HEK293 (cell line): ENCODE measurements at regions not wholly inside any gene's neighbourhood (a gene's known extent, or its start where the extent isn't known, plus 50 kb on each side); places are given as distances from the start of the nearest gene placed in this dataset.
A peak's percentile ranks its signal among the peaks of the same experiment; 100 is the strongest.

Experiments used
- CTCF ChIA-PET: fragments of 350-600 bp; formaldehyde crosslinking; extraction: SDS; loops from one replicate; lab custom pipeline; 2021; ENCODE audit warnings: antibody characterized with exemption; lab: Yijun Ruan, JAX
- POLR2A ChIA-PET: fragments of 300-600 bp; formaldehyde crosslinking; extraction: SDS; loops from one replicate; lab custom pipeline; 2020; ENCODE audit warnings: antibody characterized with exemption, inconsistent platforms; lab: Yijun Ruan, JAX
- H3K27ac ChIP-seq: fragments of 200-500 bp; sonication (Bioruptor generic); 2 replicates; pipeline ENCODE4 v1.5.1; 2014; ENCODE audit warnings: low read depth, low read length, control low read depth, inconsistent platforms; ENCODE audit errors: extremely low read depth
- H3K36me3 ChIP-seq, 2 experiments: fragments of 200-500 bp in 1 of 2; sonication (Bioruptor generic) in 1 of 2; 1 replicate in 1 of 2; 2 replicates in 1 of 2; pipeline ENCODE4 v1.5.1; 2014 to 2017; ENCODE audit warnings: inconsistent platforms in 2 of 2, low read length in 2 of 2; ENCODE audit not compliant: control insufficient read depth in 2 of 2, insufficient read depth in 1 of 2
- H3K4me1 ChIP-seq: fragments of 200-500 bp; sonication (Bioruptor generic); 2 replicates; pipeline ENCODE4 v1.5.1; 2014; ENCODE audit warnings: mild to moderate bottlenecking, low read length, inconsistent platforms; ENCODE audit not compliant: control insufficient read depth, insufficient read depth
- H3K4me3 ChIP-seq: 2 replicates; pipeline ENCODE4 v1.5.1; 2011; ENCODE audit warnings: low read depth, mild to moderate bottlenecking, control low read depth, low read length, moderate library complexity
- H3K9me3 ChIP-seq: fragments of 200-500 bp; sonication (Bioruptor generic); 2 replicates; pipeline ENCODE4 v1.5.1; 2014; ENCODE audit warnings: low read depth, low read length, inconsistent platforms; ENCODE audit not compliant: control insufficient read depth, insufficient read depth
- GLI2 ChIP-seq: fragments of 450-650 bp; formaldehyde crosslinking; IDR thresholded peaks from 2 replicates; pipeline ENCODE4; 2017; ENCODE audit warnings: missing biosample characterization, missing genetic modification characterization, low read depth, borderline replicate concordance
- MYNN ChIP-seq: fragments of 450-650 bp; formaldehyde crosslinking; IDR thresholded peaks from 2 replicates; pipeline ENCODE4 v1.5.1; 2016; ENCODE audit warnings: missing biosample characterization, missing genetic modification characterization, borderline replicate concordance
- PRDM10 ChIP-seq: fragments of 450-650 bp; formaldehyde crosslinking; IDR thresholded peaks from 2 replicates; pipeline ENCODE4 v1.5.1; 2016; ENCODE audit warnings: missing biosample characterization, missing genetic modification characterization
- PRDM6 ChIP-seq: fragments of 450-650 bp; formaldehyde crosslinking; IDR thresholded peaks from 2 replicates; pipeline ENCODE4 v1.5.1; 2017; ENCODE audit warnings: missing biosample characterization, missing genetic modification characterization
- TSHZ1 ChIP-seq: fragments of 450-650 bp; formaldehyde crosslinking; IDR thresholded peaks from 2 replicates; pipeline ENCODE4 v1.5.1; 2016; ENCODE audit warnings: missing biosample characterization, missing genetic modification characterization, borderline replicate concordance
- WT1 ChIP-seq: fragments of 450-650 bp; formaldehyde crosslinking; IDR thresholded peaks from 2 replicates; pipeline ENCODE4 v1.5.1; 2016; ENCODE audit warnings: missing biosample characterization, missing genetic modification characterization
- YY2 ChIP-seq: fragments of 450-650 bp; formaldehyde crosslinking; IDR thresholded peaks from 2 replicates; pipeline ENCODE4 v1.5.1; 2016; ENCODE audit warnings: missing biosample characterization, missing genetic modification characterization
- ZBTB11 ChIP-seq: fragments of 450-650 bp; formaldehyde crosslinking; conservative IDR thresholded peaks from 2 replicates; pipeline ENCODE4 v1.5.1; 2016; ENCODE audit warnings: low read depth, missing biosample characterization, missing genetic modification characterization
- ZFP3 ChIP-seq: fragments of 450-650 bp; formaldehyde crosslinking; IDR thresholded peaks from 2 replicates; pipeline ENCODE4 v1.5.1; 2016; ENCODE audit warnings: low read depth, missing biosample characterization, missing genetic modification characterization
- ZFP69B ChIP-seq: fragments of 450-650 bp; formaldehyde crosslinking; IDR thresholded peaks from 2 replicates; pipeline ENCODE4 v1.5.1; 2016; ENCODE audit warnings: missing biosample characterization, missing genetic modification characterization
- ZNF10 ChIP-seq: fragments of 450-650 bp; formaldehyde crosslinking; IDR thresholded peaks from 2 replicates; pipeline ENCODE4 v1.5.1; 2017; ENCODE audit warnings: missing biosample characterization, missing genetic modification characterization
- ZNF157 ChIP-seq: fragments of 450-650 bp; formaldehyde crosslinking; IDR thresholded peaks from 2 replicates; pipeline ENCODE4 v1.5.1; 2016; ENCODE audit warnings: missing biosample characterization, missing genetic modification characterization
- ZNF416 ChIP-seq: fragments of 450-650 bp; formaldehyde crosslinking; IDR thresholded peaks from 2 replicates; pipeline ENCODE4 v1.5.1; 2016; ENCODE audit warnings: missing biosample characterization, missing genetic modification characterization
- ZNF558 ChIP-seq: fragments of 450-650 bp; formaldehyde crosslinking; IDR thresholded peaks from 2 replicates; pipeline ENCODE4 v1.5.1; 2016; ENCODE audit warnings: missing biosample characterization, missing genetic modification characterization
- ZNF654 ChIP-seq: fragments of 450-650 bp; formaldehyde crosslinking; IDR thresholded peaks from 2 replicates; pipeline ENCODE4 v1.5.1; 2016; ENCODE audit warnings: low read depth, missing biosample characterization, missing genetic modification characterization
- ZNF660 ChIP-seq: fragments of 450-650 bp; IDR thresholded peaks from 2 replicates; pipeline ENCODE4 v1.5.1; 2018; ENCODE audit warnings: missing biosample characterization, mild to moderate bottlenecking, missing genetic modification characterization
- TF ChIP-seq, protein P1 (sequence below): fragments of 450-650 bp; formaldehyde crosslinking; IDR thresholded peaks from 2 replicates; pipeline ENCODE4 v1.5.1; 2016; ENCODE audit warnings: missing biosample characterization, missing genetic modification characterization

- TF ChIP-seq PRDM6 (no peak), ZNF558 (tag by site-specific recombination) (no peak), WT1 (no peak), YY2 (no peak), ZFP69B (tag by site-specific recombination) (no peak)
- TF ChIP-seq, all 188 proteins: peak for 0
Measured at GRCh38 chr4:85368932-85369331, 106.0 kb upstream of the ARHGAP24 start (continued).

- Histone ChIP-seq H3K4me3 (no peak overlapping the region), H3K36me3 (no peaks in the 10 kb centered on the region), H3K27ac (no peak overlapping the region), H3K4me1 (no peaks in the 10 kb centered on the region), H3K9me3 (no peaks in the 10 kb centered on the region)
- ChIA-PET POLR2A (no interaction called here), CTCF (interaction anchor here (0.5 to 2.4 kb wide), 5 partner anchors 13 to 307 kb away, joined by 3 to 7 read pairs (median 4); no protein-coding TSS in a partner anchor)
- TF ChIP-seq ZNF660 (tag by site-specific recombination): no peak
- TF ChIP-seq PRDM10 (tag by site-specific recombination): no peak
- no peak for TF ChIP-seq GLI2
- TF ChIP-seq, all 188 proteins: peak for 0
Measured at GRCh38 chr4:85369703-85370380, 105.1 kb upstream of the ARHGAP24 start.

GRCh38 chr4:85370400-85371032 lies 104.4 kb upstream of the ARHGAP24 start:
- CTCF ChIA-PET: interaction anchor here (0.5 to 2.4 kb wide), 6 partner anchors 11 to 376 kb away, joined by 3 to 7 read pairs (median 5); no protein-coding TSS in a partner anchor
- no peak overlapping the region for H3K27ac ChIP-seq
- H3K9me3 ChIP-seq: no peaks in the 10 kb centered on the region
- H3K36me3 ChIP-seq: no peaks in the 10 kb centered on the region
- no peaks in the 10 kb centered on the region for H3K4me1 ChIP-seq
- no peak overlapping the region for H3K4me3 ChIP-seq
- POLR2A ChIA-PET: no interaction called here
- no peak for TF ChIP-seq ZFP3 (tag by site-specific recombination)
- TF ChIP-seq TSHZ1: no peak
- TF ChIP-seq ZNF157 (tag by site-specific recombination): no peak
- peak; percentile 64; the same call in 1 of the 2 replicates for TF ChIP-seq ZNF660 (tag by site-specific recombination)
- TF ChIP-seq WT1: no peak
- TF ChIP-seq, protein P1, sequence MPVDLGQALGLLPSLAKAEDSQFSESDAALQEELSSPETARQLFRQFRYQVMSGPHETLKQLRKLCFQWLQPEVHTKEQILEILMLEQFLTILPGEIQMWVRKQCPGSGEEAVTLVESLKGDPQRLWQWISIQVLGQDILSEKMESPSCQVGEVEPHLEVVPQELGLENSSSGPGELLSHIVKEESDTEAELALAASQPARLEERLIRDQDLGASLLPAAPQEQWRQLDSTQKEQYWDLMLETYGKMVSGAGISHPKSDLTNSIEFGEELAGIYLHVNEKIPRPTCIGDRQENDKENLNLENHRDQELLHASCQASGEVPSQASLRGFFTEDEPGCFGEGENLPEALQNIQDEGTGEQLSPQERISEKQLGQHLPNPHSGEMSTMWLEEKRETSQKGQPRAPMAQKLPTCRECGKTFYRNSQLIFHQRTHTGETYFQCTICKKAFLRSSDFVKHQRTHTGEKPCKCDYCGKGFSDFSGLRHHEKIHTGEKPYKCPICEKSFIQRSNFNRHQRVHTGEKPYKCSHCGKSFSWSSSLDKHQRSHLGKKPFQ (tag by site-specific recombination): no peak
- TF ChIP-seq MYNN: no peak
- no peak for TF ChIP-seq ZBTB11 (tag by site-specific recombination)
- TF ChIP-seq ZNF10 (tag by site-specific recombination): no peak
- no peak for TF ChIP-seq ZNF416 (tag by site-specific recombination)
- peak; percentile 65 for TF ChIP-seq ZNF654 (tag by site-specific recombination)
